GM19035 (cell line): ENCODE measurements at regions not wholly inside any gene's neighbourhood (a gene's known extent, or its start where the extent isn't known, plus 50 kb on each side); places are given as distances from the start of the nearest gene placed in this dataset.
A peak's percentile ranks its signal among the peaks of the same experiment; 100 is the strongest.

Experiments
- ATAC-seq: cut with Tn5 transposase; IDR thresholded peaks from one replicate; pipeline ENCODE4 v1.9.1; 2021; ENCODE audit not compliant: unreplicated experiment

DNA sequence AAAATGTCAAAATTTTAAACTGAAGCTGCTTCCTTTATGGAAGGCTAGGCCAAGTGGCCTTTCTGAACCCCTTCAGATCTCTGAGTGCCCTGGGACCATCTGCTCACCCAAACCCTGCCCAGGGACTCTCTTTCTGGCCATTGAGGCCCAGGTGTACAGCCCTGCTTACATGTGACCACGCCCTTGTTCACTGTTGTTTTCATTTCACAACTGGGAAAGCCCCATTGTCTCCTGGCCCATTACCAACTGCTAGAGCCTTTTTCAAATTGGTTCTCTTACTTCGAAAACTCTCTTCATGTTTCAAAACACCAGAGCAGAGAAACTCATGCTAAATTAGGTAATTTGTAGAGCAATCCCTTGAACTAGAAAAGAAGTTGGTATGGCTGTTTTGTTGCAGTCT is 219.5 kb upstream of the TANK start:
- ATAC-seq: peak; percentile 87

DNA sequence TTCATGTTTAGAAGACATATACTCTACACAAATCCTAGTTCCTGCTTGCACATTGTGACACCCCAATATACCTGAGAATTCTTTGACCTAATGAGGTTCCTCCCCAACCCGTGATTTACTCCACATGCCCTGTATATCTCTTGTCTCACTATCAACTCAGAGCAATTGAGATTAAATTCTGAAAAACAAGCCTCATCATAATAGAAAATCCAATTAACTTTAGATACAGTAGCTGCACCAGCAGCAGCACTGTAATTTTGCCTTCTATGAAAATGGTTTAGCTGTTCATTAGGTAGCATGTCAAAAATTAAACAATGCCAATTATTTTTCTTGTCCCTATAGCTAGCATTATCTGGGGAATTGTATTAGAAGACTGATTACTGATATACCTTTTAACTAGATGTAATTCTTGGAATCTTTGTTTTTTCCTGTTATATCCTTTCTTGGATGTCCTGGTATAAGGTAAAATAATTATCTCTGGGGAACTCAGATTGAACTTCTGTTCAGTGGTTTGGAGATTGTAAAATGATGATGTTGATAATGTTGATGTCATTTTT is 218.9 kb upstream of the TANK start:
- peak; percentile 20 for ATAC-seq

DNA sequence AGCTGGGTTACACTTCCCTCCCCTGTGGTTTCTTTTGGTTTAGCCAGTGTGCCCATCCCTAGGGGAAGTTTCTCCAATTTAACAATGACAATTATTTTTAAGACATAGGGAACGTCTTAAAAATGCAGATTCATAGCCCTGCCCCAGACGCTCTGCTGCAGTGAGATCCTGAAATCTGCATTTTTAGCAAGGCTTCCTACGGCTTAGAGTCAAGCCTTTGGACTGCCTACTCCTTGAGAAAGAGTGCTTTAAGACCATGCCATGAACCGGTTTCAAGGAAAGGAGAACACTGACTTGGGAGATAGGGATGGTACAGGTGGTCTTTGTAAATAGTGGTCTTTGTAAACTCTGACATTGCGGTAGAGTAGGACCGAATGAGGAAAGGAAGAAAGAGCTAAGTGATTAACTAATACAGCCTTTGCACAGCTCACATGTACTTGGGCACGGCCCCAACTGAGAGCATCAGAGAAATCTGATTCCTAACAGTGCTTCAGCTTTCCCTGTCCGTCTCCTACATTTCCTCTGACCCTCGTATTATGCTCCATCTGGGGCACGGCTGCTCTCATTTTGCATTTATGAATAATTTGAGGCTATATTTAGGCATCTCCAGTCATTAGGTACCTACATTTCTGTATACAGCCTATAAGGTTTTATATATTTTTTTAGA is 217.6 kb upstream of the TANK start:
- ATAC-seq: no peak

DNA sequence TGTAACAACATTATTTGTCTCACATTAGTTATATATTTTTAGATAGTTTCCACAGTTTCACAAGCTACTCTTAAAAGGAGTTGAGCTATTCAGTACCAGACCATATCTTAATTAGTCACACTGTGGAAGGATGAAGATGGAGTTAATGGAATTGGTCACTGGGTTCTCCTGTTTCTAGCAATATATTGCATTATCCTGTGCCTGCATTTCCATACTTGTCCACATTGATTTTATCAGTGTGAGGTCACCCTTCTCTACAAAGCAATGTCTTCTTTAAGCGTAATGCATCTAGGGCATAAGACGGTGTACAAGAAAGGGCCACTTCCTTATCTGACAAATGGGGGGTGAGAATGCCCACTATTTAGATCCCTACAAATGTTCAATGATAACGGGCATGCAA is 216.8 kb upstream of the TANK start:
- ATAC-seq: no peak

DNA sequence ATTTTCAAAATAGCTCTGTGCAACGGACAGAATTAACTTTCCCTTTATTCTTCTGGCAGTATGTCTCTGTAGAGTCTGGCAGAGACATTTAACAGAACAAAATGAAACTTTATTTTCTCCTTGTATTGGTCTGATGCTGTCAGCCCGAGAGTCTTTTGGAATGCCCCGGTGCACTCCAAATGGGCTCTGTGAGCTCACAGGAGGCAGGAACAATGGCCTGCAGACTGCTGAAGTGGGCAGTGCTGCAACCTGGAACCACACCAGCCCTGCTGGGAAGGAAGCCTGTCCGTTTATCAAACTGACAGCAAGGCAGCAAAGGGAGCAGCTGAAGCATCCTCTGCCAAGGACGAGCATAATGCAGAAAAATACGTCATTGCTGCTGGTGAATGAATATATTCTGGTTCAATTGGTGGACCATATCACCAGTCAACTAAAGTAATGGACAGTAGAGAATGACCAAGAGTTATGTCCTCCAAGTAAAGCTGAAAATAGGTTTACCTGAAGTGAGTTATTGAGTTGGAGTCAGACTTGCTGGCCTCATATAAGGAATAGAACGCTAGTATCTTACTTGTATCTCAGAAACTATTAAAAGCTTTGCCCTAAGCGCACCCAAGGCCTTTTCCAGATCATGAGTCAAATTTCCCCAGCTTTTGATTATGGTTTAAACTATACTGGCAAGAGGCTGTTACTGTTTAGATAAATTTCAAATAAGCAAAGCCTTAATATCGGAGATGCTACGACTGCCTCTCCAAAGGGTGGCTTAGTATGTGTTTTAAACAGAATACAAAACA is 207.6 kb upstream of the TANK start:
- no peak for ATAC-seq

DNA sequence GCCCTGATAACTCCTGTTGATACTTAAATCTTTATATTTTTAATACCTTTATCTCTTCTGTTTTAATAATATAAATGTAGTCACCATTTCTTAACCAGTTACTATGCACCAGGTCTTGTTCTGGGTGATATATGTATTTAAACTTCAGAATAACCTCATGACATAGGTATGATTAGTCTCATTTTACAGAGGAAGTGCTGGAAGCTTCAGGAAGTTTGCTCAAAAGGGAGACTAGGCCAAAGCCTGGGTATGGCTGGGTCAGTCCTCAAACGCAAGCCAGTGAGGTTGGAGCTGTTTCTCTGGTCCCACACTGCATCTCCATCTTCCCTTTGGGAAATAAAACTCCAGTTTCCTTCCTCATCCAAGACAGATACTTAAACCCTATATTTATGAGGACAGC is 204.7 kb upstream of the TANK start:
- no peak for ATAC-seq

DNA sequence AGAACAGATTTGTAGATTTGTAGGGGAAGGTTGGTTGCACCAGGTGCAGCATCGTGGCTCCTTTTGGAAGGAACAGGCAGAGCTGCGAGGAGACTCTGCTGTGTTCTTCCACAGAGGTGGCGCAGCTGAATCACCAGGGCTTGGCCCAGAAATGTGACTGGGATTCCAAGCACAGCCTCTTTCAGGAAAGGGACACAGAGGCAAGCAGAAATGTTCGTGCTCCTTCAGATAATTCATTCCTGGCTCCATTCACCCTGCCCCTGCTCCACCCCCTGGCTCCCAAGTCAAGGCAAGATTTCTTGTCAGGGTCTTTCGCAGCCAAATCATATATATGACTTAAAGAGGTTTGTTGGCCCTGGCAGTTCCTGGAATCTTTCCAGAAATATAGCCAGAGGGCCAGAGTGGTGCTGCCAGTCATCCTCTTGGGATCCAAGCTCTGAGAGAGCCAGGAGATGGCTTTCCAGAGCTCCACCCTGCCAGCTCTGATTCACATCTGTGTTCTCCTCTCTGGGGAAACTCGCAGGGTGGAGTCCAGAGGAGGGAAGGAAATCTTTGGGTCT is 203.9 kb upstream of the TANK start:
- no peak for ATAC-seq

DNA sequence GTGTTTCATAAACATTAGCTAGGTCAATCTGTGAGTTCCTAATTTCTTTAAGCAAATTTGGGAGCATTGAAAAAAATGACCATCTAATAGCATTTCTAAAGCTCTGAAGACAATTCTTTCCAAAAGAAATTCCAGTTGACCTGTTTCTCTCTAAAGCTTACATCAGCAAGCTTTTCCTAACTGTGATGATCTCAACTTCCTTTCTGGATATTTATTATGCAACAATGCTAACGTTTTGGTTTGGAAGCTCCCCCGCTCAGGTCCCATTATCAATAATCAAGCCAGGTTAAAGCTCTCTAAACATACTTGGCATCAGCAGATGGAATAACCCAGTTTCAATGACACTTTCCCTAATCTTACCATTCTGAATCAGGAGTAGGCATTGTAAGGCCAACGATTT is 196.3 kb upstream of the TANK start:
- ATAC-seq: no peak

DNA sequence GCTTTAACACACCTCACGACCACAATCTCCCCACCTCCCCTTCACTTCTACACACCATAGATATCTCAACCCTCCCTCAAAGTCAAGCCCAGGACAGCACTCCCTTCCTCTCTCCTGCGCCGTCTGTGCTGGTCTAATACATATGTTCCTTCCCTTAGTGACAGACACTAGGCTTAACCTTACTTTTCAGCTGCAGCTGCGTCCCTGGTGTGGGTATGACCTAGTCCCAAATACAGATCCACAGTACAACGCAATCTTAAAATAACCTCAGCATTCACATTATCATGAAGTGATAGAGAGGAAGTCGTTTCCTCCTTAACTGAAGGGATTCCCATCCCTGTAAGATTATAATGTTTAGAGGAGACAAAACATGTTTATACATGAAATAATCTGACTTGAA is 192.7 kb upstream of the TANK start:
- no peak for ATAC-seq

DNA sequence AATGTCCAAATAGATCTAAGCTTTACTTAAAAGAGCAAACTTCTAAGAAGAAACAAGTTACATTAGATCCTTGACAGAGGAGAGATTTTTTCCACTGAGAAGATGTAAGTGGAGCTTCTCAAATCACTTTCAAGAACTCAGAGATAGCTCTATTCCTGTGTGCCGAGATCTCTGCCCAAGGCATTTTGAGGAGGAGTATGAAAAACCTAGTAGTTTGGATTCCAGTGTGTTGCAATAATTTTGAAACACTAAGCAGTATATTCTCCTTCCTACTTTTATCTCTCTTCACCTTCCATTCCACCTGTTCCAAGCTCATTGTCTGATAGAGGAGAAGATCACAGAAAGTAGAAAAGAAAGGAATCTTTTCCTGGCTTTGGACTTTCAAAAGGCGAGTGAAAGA is 192.0 kb upstream of the TANK start:
- no peak for ATAC-seq

DNA sequence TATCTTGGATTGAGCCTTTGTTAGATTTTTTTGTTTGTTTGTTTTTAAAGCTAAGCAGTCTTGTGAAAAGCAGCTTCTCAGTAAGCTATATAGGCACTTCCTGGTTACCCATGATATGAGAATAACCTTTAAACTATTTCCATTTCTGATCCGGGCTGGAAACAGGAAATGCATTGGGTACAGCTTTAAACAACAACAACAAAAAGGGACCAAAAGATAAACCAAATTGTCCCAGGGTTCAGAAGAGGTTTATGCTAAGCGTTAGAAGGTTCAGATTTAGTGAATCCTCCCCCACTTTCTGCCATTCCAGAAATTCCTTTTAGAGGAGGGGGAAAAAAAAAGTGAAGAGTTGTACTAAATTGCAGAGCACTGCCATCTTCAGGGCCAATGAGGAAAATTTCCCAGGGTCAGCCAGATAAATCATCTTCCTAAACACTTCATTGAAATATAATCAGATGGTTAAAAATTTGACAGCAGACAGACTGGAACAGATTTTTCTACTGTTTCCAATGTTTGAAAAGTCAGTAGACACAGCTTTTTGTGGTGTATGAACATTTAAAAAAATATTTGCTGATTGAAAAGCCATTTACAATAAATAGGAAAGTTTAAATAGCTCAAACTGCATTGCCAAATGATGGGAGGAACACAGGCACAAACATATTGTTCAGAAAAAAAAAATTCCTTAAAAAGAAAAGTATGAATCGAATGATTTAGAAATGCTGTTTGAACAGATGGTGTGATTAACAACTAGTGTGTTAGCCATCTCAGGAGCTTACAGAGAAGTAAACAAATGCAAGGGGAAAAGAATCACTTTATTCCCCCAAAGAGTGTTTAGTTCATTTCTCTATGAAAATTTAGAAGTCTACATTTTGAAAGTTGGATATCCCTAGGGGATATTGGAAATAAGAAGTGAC is 189.9 kb upstream of the TANK start:
- ATAC-seq: no peak

DNA sequence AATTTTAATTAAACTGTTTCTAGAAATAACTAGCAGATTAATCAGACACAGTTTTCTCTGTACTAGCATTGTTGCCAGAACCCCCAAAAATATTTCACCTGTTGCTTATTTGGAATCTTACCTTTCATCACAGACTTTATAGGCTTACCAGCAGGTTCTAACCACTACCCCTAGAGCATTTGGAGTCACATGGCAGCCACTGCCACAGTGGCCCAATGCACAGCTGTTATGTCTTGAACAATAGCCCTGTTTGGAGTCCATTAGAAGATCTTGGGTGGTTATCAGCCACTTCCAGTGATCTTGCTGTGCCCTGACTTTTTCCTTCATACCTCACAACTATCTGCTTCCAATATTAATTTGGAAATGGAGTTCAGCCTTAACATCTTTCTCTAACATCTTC is 186.2 kb upstream of the TANK start:
- no peak for ATAC-seq

DNA sequence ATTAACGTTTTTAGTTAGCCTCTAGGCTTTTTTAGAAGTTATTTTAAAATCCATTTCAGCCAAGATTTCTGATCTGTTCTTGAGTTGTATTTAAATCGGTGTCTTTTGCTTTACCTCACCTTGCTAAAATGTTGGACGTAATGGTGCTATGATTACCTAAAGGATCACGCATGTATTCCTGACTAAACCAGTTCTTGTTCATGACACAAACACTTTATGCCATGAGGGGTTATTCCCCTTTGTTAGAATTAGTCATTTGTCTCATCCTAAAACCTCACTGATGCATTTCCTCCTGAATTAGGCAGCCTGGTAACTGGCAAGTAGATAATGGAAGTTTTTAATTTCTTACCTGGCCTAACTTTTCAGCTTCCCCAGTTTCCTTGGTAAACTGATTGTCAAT is 185.4 kb upstream of the TANK start:
- ATAC-seq: no peak

DNA sequence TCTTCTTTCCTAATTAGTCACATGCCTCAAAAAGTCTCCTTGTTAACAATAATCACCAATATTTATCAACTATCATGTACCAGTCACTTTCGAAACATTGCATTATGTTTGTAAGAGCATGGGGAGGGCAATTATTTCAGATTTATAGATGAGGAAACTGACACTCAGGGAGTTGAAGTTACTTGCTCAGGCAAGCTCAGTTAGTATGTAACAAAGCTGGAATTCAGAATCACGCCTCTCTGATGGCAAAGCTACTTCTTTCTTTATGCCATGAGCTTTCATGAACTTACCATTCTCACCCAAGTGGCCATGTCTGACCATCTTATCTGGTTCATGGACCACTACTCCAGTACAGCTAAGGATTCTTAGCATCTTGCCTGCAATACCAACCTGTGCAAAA is 183.4 kb upstream of the TANK start:
- ATAC-seq: no peak

DNA sequence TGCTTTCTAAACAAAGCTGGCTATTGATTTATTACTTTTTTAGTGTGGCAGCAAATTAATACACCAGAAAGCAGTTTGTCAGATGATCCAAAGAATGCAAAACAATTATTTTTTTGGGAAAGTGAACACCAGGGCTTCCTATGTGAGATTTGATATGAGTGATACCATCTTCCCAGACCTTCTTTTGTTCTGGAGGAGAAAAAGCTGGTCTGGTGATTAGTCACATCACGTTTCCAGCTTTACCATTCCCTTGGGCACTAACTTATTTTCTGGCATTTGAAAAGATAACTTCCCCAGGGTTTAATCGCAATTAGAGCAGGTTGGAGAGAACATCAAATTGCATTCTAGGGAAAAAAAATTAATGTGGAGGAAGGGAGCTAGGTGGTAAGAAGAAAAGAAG is 182.9 kb upstream of the TANK start:
- ATAC-seq: no peak

DNA sequence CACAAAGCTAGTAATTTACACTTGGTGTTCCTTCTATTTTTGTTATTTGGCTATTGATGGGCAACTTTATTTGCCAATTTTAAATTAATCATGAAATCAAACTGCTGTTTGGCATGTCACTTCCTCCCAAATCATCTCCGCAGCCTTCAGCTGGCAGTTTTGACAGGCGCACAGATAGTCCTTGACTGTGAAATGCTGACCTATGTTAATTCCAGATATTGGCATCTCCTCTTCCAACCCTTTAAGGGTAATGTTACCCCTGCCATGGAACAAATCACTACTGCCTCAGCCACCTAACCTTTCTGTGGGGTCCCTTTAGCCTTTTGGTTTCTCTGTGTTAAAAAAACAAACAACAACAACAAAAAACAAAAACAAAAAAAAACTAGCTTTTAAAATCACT is 182.4 kb upstream of the TANK start:
- no peak for ATAC-seq

DNA sequence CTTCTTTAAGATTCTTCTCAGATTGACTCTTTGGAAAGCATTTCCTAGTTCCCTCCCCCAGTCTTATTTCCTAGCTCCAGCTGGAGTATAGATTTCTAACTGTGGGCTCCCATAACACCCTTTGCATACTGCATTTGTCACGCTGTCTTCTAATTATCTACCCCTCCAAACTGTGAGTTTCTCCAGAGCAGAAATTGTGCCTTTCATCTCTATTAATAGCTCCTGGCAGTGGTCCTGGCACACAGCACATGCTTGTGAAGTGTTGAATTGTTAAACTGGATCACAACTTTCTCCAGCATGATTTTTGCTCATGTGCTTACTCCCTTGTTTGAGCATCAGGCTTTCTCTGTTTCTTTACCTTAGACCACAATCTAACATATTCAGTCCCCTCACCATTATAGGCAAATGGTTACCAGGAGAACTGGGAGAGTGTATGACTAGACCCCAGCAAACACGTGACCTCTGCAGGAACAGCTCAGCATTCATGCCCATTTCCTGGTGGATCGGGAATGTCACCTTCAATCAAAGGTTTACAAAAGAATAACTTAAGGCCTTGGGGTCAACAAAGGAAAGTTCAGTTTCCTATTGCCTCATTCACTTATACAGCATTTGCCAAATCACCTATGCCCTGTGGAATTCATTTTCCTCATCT is 175.7 kb upstream of the TANK start:
- ATAC-seq: no peak

DNA sequence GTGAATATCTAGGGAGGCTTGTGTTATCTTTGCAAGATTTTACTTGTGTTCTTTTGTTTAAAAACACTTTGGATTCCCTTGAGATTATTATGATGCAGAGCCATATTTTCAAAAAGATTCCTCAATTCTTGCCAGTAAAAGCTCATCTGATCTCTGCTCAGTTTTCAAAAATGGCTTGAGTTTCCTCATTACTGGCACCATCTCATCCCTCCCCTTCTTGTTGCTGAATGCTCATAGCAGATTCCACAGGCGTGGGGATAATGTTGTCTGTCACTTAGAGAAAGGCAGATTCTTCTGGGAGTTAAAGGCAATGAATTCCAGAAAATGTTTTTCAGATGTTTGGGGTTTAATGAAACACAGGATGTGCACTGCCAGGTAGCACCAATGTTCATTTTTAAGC is 170.4 kb upstream of the TANK start:
- ATAC-seq: no peak

DNA sequence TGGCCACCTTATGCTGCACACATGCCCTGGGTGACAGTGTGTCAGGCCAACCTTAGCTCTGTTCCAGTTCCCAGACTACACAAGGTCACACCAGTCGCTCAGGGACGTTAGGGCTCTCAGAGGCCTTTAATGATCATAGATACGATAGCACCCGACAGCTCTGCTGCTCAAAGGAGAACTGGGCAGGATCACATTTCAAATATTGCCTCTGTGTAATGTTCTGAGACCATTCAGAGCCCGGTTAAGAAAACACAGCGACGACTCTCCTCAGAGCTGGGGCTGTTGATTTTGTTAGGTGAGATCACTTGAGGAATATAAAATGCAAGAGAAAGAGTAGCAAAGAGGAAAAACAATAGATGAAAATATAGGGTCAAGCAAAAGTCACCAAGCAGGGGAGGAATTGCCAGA is 166.6 kb upstream of the TANK start:
- ATAC-seq: no peak

DNA sequence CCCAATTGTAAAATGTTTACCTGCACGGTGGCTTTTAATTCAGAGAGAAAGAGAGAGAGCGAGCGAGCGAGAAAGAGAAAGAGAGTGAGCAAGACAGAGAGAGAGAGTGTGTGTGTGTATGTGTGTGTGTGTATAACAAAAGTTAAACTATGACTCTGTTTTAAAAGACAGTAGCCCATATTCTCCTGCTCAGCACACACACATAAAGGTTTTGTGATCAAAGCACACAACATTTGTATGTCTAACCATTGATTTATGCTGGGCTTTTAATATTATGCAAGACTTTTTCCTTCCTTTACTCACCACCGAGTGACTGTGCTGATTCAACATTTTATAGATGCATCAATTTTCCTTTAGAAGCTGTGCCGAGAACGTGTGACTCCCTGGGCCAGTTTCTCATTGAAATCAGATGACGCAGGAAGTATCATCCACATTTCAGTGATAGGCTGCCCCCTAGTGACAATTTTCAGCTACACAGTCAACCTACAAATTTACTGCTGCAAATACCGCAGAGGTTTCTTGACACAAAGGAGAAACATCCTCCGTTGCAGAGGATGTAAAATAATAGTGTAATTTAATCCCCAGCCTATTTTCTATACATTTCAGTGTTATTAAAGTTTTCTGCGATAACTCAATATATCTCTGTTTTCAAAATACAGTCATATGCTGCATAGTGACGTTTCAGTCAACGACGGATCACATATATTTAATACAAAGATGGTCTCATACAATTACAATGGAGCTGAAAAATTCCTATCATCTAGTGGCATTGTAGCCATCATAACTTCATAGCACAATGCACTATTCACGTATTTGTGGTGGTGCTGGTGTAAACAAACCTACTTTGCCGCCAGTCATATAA is 165.9 kb upstream of the TANK start:
- peak; percentile 95 for ATAC-seq
